ENCODE measurements at regions not wholly inside any gene's neighbourhood (a gene's known extent, or its start where the extent isn't known, plus 50 kb on each side); places are given as distances from the start of the nearest gene placed in this dataset.

GRCh38 chr11:23143022-23143421, 282.7 kb upstream of the CCDC179 start:
- no peak for DNase-seq (ENCODE audit: low read depth)

DNA sequence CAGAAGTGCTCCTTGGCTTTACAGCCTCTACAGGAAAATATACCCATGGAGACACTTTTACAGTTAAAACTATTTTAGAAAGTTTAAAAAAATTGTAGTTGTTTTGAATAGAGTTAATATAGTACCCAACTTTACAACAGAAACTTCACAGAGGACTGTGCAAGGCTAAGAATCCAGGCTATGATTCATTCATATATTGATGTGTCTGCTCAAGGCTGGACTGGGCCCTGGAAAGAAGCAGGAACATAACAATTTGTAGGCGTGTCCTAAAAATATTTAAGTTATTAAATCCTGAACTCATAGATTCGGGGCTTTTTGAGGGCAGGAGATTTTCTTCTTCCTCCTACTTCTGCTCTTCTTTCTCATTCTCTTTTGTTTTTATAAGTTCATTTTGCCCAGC, 291.5 kb upstream of the CCDC179 start:
- DNase-seq (ENCODE audit: low read depth) = peak; percentile 2

DNA sequence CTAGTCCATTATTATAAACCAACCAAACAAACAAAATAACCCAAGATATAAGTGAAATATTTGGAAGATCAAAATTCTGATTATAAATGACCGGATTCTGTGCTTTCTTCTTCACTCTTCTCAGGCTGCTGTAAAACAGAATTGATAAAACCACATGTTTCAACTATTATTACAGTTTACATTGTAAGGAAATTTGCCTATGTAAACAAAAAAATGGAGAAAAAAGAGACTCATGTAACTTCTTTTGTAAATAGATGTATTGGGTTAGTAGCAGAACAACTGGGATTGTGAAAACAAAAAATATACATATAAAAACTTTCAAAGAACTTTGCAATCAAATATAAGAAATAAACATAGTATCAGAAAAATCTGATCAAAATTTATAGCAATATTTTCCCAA, 295.2 kb upstream of the CCDC179 start:
- DNase-seq (ENCODE audit: low read depth) = no peak

DNA sequence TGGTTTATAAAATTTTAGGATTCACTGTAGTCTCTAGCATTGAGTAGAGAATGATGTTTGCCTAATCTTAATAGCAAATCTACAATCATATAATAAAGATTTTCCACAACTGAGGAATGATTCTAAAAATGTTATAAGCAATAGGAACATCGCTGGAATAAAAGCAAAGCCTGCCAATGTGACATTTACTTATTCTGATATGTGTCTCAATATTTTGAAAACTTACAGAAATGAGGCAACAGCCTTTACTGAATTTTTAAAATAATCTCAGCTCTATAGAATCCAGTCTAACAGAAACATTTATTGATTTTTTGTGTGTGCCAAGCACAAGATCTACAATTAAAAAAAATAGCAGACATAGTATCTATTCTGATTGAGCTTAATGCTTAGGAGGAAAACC, 303.7 kb upstream of the CCDC179 start:
- DNase-seq (ENCODE audit: low read depth) = no peak

DNA sequence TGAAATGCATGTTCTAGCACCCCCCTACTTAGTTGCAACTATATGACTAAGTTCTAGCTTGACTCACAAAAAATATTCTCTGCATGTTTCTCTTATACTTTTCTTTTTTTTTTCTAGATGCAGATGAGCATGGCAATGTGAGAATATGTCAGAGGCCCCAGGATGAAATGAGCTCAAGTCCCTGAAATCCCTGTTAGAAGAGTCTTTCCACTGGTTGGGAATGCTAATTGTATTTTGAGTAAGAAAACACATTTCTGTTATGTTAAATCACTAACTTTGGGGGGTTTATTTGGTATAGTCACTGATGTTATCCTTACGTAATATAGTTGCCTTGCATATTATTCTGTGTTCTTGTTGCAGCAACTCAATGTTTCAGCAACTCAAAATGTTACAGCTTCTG, 306.1 kb upstream of the CCDC179 start:
- no peak for DNase-seq (ENCODE audit: low read depth)

GRCh38 chr11:23179609-23180008, 319.3 kb upstream of the CCDC179 start:
- DNase-seq (ENCODE audit: low read depth) = no peak

DNA sequence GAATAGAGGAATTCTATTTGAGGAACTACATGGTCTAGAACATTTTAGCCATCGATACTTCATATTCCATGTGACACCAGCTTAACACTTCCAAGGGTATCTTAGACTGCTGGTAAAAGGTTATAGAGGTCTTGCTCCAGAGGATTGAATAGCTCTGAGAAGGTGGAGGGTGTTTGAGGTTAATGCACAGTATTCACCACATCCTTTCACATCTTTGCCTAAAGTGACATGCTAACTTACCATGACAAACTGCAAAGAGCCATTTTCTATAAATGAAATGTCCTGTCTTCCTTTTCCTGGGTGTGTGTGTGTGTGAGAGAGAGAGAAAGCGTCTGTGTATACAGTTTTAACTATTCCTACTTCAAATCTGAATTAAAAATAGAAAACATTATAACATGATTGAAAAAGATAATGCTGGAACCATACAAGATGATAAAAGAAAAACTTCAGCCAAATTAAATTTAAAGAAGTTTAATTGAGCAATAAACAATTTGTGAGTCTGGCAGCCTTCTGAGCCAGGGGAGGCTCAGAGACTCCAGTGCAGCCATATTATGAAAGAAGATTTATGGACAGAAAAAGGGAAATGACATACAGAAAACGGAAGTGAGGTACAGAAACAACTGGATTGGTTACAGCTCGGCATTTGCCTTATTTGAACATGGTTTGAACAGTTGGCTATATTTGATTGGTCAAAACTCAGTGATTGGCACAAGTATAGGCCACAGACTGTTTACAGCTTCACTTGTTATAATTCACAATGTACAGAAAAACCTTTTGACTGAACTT, 320.9 kb upstream of the CCDC179 start:
- DNase-seq (ENCODE audit: low read depth) = no peak

DNA sequence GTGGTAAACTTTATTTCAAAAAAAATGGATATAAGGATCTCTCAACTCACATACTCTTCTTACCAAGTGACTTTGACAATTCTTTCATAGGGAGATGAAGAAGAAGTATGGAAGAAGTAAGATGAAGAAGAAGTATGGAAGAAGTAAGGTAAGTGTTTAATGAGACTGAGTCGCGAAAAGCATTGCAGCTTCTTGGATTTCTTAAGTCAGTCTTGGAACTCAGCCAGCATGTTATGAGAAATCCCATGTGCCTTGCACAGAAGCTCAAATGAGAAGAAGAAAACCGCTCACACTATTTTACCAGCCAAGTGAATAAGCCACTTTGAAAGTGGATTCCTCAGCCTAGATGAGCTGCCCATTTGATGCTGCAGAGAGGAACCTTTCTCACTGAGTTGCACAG, 332.0 kb upstream of the CCDC179 start:
- peak; percentile 41 for DNase-seq (ENCODE audit: low read depth)

- DNase-seq (ENCODE audit: low read depth) = no peak
These were observed 341.8 kb upstream of the CCDC179 start for GRCh38 chr11:23201936-23202522.

- DNase-seq (ENCODE audit: low read depth) = peak; percentile 30
These were observed 342.3 kb upstream of the CCDC179 start for GRCh38 chr11:23202611-23203010.

- peak; percentile 39 for DNase-seq (ENCODE audit: low read depth)
These were observed 345.0 kb upstream of the CCDC179 start for GRCh38 chr11:23205156-23205871.

DNA sequence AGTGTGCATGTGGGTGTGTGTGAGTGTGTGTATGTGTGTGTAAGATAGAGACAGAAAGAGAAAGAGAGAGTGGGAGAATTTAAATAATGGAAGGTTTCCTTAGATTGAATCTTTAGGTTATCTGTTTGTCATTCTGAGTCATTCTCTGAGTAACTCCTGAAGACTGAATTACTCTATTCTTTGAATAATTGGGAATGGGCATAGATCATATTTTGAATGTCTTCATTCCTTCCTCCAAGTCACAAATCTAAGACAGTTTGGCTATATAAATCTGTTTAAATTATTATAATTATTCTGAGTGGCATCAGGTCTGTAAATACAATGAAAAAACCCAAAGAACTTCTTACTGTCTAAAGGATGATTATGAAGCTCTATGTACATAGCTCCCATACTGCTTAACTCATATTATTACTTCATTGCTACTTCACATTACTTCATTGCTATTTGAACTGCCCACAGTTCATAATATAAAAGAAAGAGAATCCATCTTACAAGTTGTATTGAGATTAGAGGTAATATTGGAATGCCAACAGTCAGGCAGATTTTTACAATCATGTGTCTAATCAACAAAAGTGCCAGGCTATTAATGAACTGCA, 346.6 kb upstream of the CCDC179 start:
- DNase-seq (ENCODE audit: low read depth) = no peak

DNA sequence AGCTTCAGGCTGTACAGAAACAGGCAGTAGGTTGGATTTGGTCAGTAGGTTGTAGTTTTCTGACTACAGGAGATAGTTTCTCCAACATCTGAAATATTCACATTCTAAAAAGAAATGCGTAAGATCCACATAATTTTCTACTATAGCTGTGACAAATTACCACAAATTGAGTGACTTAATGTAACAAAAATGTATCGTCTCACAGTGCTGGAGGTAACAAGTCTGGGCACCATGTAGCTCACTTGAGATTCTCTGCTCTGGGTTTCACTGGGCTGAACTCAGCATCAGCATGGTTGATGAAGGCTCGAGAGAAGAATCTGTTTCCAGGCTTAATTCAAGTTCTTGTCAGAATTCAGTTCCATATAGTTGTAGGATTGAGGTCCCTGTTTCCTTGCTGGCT, 350.9 kb upstream of the CCDC179 start:
- peak; percentile 30 for DNase-seq (ENCODE audit: low read depth)

- no peak for DNase-seq (ENCODE audit: low read depth)
These were observed 352.5 kb upstream of the CCDC179 start for GRCh38 chr11:23212807-23213206.

- no peak for DNase-seq (ENCODE audit: low read depth)
These were observed 356.8 kb upstream of the CCDC179 start for GRCh38 chr11:23217072-23217471.

GRCh38 chr11:23220086-23220485, 359.8 kb upstream of the CCDC179 start:
- DNase-seq (ENCODE audit: low read depth) = peak; percentile 56

GRCh38 chr11:23221366-23221765, 361.1 kb upstream of the CCDC179 start:
- DNase-seq (ENCODE audit: low read depth) = no peak

GRCh38 chr11:23226331-23227077, 366.2 kb upstream of the CCDC179 start:
- no peak for DNase-seq (ENCODE audit: low read depth)

DNA sequence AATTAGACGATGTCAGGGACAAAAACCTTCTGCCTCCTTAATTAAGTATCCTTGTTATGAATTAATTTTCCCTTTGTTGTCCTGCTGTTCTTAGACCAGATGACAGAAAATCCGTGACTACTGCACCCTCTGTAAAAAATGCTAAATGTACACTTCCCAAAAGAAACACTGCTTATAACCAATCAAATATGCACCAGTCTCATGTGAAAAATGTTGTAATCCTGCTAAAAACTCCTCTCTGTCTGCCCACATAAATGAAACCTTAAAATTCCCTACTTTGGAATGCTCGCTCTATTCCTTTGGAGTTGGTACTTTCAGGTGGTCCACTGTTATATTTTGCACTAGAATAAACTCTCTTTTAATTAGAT, 366.8 kb upstream of the CCDC179 start:
- no peak for DNase-seq (ENCODE audit: low read depth)

DNA sequence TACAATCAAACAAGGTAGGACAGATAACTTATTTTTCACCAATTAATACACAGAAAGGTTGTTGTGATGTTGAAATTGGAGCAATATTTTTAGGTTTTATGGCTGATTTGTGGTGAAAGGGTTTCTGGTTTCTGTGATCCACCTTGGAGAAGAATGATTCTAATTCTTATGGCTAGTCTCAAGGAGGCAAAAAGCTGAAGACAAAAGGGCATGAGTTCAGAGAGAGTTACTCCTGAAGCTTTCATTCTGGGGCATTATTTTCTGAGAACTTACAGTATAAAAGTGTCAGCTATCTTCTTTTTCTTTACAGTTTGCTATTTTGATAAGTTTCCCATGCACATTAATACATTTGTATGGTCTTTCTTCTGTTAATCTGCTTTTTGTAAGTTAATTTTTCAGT, 372.4 kb upstream of the CCDC179 start:
- DNase-seq (ENCODE audit: low read depth) = no peak

GRCh38 chr11:23233075-23233474, 372.8 kb upstream of the CCDC179 start:
- DNase-seq (ENCODE audit: low read depth) = peak; percentile 86

Measured in LHCN-M2 (cell line).